CD4-positive, alpha-beta memory T cell (primary cell): ENCODE measurements at regions not wholly inside any gene's neighbourhood (a gene's known extent, or its start where the extent isn't known, plus 50 kb on each side); places are given as distances from the start of the nearest gene placed in this dataset.
A peak's percentile ranks its signal among the peaks of the same experiment; 100 is the strongest.

ENCODE experiments used
- CTCF ChIA-PET: fragments of 350-600 bp; sonication (Branson Sonifier 250); formaldehyde crosslinking; loops from one replicate; lab custom pipeline; 2021; ENCODE audit warnings: inconsistent platforms; ENCODE audit not compliant: partially characterized antibody; lab: Charles Lee
- POLR2A ChIA-PET: fragments of 350-600 bp; sonication (Branson Sonifier 250); formaldehyde crosslinking; loops from one replicate; lab custom pipeline; 2021; ENCODE audit not compliant: partially characterized antibody; lab: Charles Lee
- DNase-seq, 5 donors: peaks; one replicate each; pipeline versions ENCODE4 v3.0.0 to v3.0.0-alpha.2; 2020 to 2022; ENCODE audit warnings: mixed read lengths in 1 of 5
- H3K27ac ChIP-seq: one replicate; pipeline ENCODE4 v1.7.0; 2013; ENCODE audit warnings: low read depth, low read length
- H3K27me3 ChIP-seq: 2 replicates; pipeline ENCODE4 v1.7.0; 2013; ENCODE audit warnings: mild to moderate bottlenecking, low read length, moderate library complexity; ENCODE audit not compliant: insufficient read depth
- H3K36me3 ChIP-seq: 2 replicates; pipeline ENCODE4 v1.7.0; 2013; ENCODE audit warnings: mild to moderate bottlenecking, low read length, moderate library complexity; ENCODE audit not compliant: insufficient read depth
- H3K4me1 ChIP-seq: 2 replicates; pipeline ENCODE4 v1.7.0; 2013; ENCODE audit warnings: mild to moderate bottlenecking, low read length, moderate library complexity; ENCODE audit not compliant: insufficient read depth
- H3K4me3 ChIP-seq, 2 donors: one replicate each; pipeline ENCODE4 v1.7.0; 2013; ENCODE audit warnings: low read length in 2 of 2, mild to moderate bottlenecking in 1 of 2
- H3K9me3 ChIP-seq, 2 donors: one replicate each; pipeline ENCODE4 v1.7.0; 2013; ENCODE audit warnings: low read length in 2 of 2, control low read depth in 1 of 2; ENCODE audit not compliant: control insufficient read depth in 1 of 2
- H3K27ac Mint-ChIP-seq, 7 donors: one replicate each; pipeline ENCODE4 v1.8.0; 2020 to 2021; ENCODE audit warnings: mixed read lengths in 7 of 7, mild to moderate bottlenecking in 6 of 7, inconsistent platforms in 3 of 7, moderate library complexity in 3 of 7
- H3K27me3 Mint-ChIP-seq, 2 donors: one replicate each; pipeline ENCODE4 v1.8.0; 2020 to 2021; ENCODE audit warnings: mixed read lengths in 2 of 2
- H3K36me3 Mint-ChIP-seq, 2 donors: one replicate each; pipeline ENCODE4 v1.8.0; 2020 to 2021; ENCODE audit warnings: mixed read lengths in 2 of 2, inconsistent platforms in 1 of 2, mild to moderate bottlenecking in 1 of 2
- H3K4me1 Mint-ChIP-seq, 4 donors: one replicate each; pipeline ENCODE4 v1.8.0; 2020 to 2021; ENCODE audit warnings: mixed read lengths in 4 of 4, mild to moderate bottlenecking in 1 of 4
- H3K4me3 Mint-ChIP-seq, 8 donors: one replicate each; pipeline ENCODE4 v1.8.0; 2020 to 2021; ENCODE audit warnings: mixed read lengths in 8 of 8, mild to moderate bottlenecking in 7 of 8, moderate library complexity in 6 of 8, inconsistent platforms in 3 of 8
- H3K9me3 Mint-ChIP-seq, 8 donors: one replicate each; pipeline ENCODE4 v1.8.0; 2020 to 2021; ENCODE audit warnings: mixed read lengths in 8 of 8, mild to moderate bottlenecking in 5 of 8, inconsistent platforms in 3 of 8, moderate library complexity in 1 of 8
- intact Hi-C: fragments of 100-400 bp; cut with micrococcal nuclease; formaldehyde crosslinking; loops from one replicate; pipeline ENCODE4 v1.15.1; 2023

- ChIA-PET CTCF (interaction anchor here (1.0 kb wide), 1 partner anchor 197 kb away, joined by 3 read pairs; no protein-coding TSS in a partner anchor), POLR2A (no interaction called here)
- Histone ChIP-seq H3K9me3 (no peaks in the 10 kb centered on the region), H3K36me3 (no peaks in the 10 kb centered on the region), H3K4me3 (peak overlapping the region in 1 of 2 donors; percentile 49), H3K4me1 (peaks cover 6% of the 10 kb centered on the region), H3K27me3 (no peaks in the 10 kb centered on the region), H3K27ac (no peak overlapping the region)
- peaks cover 3 to 10% of the 10 kb centered on the region in 2 donors for H3K27me3 Mint-ChIP-seq
- peak overlapping the region; percentile 65 to 91 (median 77) for H3K4me3 Mint-ChIP-seq
- no peak for DNase-seq
- no peaks in the 10 kb centered on the region for H3K9me3 Mint-ChIP-seq
- H3K36me3 Mint-ChIP-seq: peaks cover 0 to 3% of the 10 kb centered on the region in 2 donors
- peak overlapping the region in 4 of 7 donors; percentile 15 to 71 (median 44) for H3K27ac Mint-ChIP-seq
- intact Hi-C loops: no loop called here
- peaks cover 2 to 24% (median 5%) of the 10 kb centered on the region in 4 donors for H3K4me1 Mint-ChIP-seq
These were observed 591.0 kb upstream of the ATP2B1 start for GRCh38 chr12:90299666-90300065.

GRCh38 chr12:90299121-90299520 is 590.5 kb upstream of the ATP2B1 start:
- H3K9me3 Mint-ChIP-seq: no peaks in the 10 kb centered on the region
- DNase-seq: peak in 1 of 5 donors; percentile 18
- Histone ChIP-seq H3K4me1 (peaks cover 6% of the 10 kb centered on the region), H3K4me3 (peak overlapping the region in 1 of 2 donors; percentile 49), H3K9me3 (no peaks in the 10 kb centered on the region), H3K36me3 (no peaks in the 10 kb centered on the region), H3K27me3 (no peaks in the 10 kb centered on the region), H3K27ac (no peak overlapping the region)
- intact Hi-C loops: no loop called here
- peak overlapping the region; percentile 1 to 76 (median 38) for H3K27ac Mint-ChIP-seq
- peaks cover 0 to 3% of the 10 kb centered on the region in 2 donors for H3K36me3 Mint-ChIP-seq
- peaks cover 3 to 10% of the 10 kb centered on the region in 2 donors for H3K27me3 Mint-ChIP-seq
- peak overlapping the region; percentile 65 to 91 (median 77) for H3K4me3 Mint-ChIP-seq
- peaks cover 2 to 24% (median 5%) of the 10 kb centered on the region in 4 donors for H3K4me1 Mint-ChIP-seq
- ChIA-PET CTCF (no interaction called here), POLR2A (no interaction called here)

- peaks cover 4 to 10% of the 10 kb centered on the region in 2 donors for H3K27me3 Mint-ChIP-seq
- no peak overlapping the region for H3K27ac ChIP-seq
- H3K27me3 ChIP-seq: no peaks in the 10 kb centered on the region
- H3K9me3 ChIP-seq: no peaks in the 10 kb centered on the region
- POLR2A ChIA-PET: no interaction called here
- H3K4me1 ChIP-seq: peaks cover 6% of the 10 kb centered on the region
- peak overlapping the region in 5 of 8 donors; percentile 11 to 91 (median 78) for H3K4me3 Mint-ChIP-seq
- CTCF ChIA-PET: no interaction called here
- H3K4me3 ChIP-seq: no peak overlapping the region
- DNase-seq: no peak
- no peaks in the 10 kb centered on the region for H3K9me3 Mint-ChIP-seq
- H3K36me3 ChIP-seq: no peaks in the 10 kb centered on the region
- intact Hi-C loops: no loop called here
- peaks cover 2 to 24% (median 5%) of the 10 kb centered on the region in 4 donors for H3K4me1 Mint-ChIP-seq
- peak overlapping the region in 2 of 7 donors; percentile 0 to 2 for H3K27ac Mint-ChIP-seq
- H3K36me3 Mint-ChIP-seq: peaks cover 0 to 3% of the 10 kb centered on the region in 2 donors
These were observed 589.8 kb upstream of the ATP2B1 start for GRCh38 chr12:90298289-90298948.

GRCh38 chr12:90295858-90296257 is 587.2 kb upstream of the ATP2B1 start:
- Histone ChIP-seq H3K4me1 (peaks cover 6% of the 10 kb centered on the region), H3K27me3 (no peaks in the 10 kb centered on the region), H3K9me3 (no peaks in the 10 kb centered on the region), H3K4me3 (no peak overlapping the region), H3K36me3 (no peaks in the 10 kb centered on the region), H3K27ac (no peak overlapping the region)
- ChIA-PET CTCF (no interaction called here), POLR2A (no interaction called here)
- H3K4me1 Mint-ChIP-seq: peaks cover 2 to 33% (median 13%) of the 10 kb centered on the region in 4 donors
- intact Hi-C loops: no loop called here
- H3K4me3 Mint-ChIP-seq: no peak overlapping the region
- peaks cover 2 to 14% of the 10 kb centered on the region in 2 donors for H3K27me3 Mint-ChIP-seq
- DNase-seq: no peak
- H3K27ac Mint-ChIP-seq: no peak overlapping the region
- H3K36me3 Mint-ChIP-seq: peaks cover 0 to 3% of the 10 kb centered on the region in 2 donors
- peaks cover 0 to 2% (median 0%) of the 10 kb centered on the region in 8 donors for H3K9me3 Mint-ChIP-seq

- Histone ChIP-seq H3K4me3 (no peak overlapping the region), H3K4me1 (no peaks in the 10 kb centered on the region), H3K27ac (no peak overlapping the region), H3K36me3 (no peaks in the 10 kb centered on the region), H3K9me3 (no peaks in the 10 kb centered on the region), H3K27me3 (no peaks in the 10 kb centered on the region)
- H3K27me3 Mint-ChIP-seq: peaks cover 3 to 8% of the 10 kb centered on the region in 2 donors
- DNase-seq: no peak
- intact Hi-C loops: no loop called here
- POLR2A ChIA-PET: no interaction called here
- peak overlapping the region in 1 of 8 donors; percentile 32 for H3K4me3 Mint-ChIP-seq
- H3K4me1 Mint-ChIP-seq: peaks cover 0 to 9% (median 7%) of the 10 kb centered on the region in 4 donors
- H3K27ac Mint-ChIP-seq: no peak overlapping the region
- CTCF ChIA-PET: no interaction called here
- peaks cover 5 to 25% (median 13%) of the 10 kb centered on the region in 8 donors for H3K9me3 Mint-ChIP-seq
- H3K36me3 Mint-ChIP-seq: no peaks in the 10 kb centered on the region
These were observed 583.5 kb upstream of the ATP2B1 start for GRCh38 chr12:90292183-90292582.

GRCh38 chr12:90290980-90291975 is 582.6 kb upstream of the ATP2B1 start:
- H3K9me3 Mint-ChIP-seq: peaks cover 5 to 25% (median 13%) of the 10 kb centered on the region in 8 donors
- no peak for DNase-seq
- Histone ChIP-seq H3K4me1 (no peaks in the 10 kb centered on the region), H3K27me3 (no peaks in the 10 kb centered on the region), H3K4me3 (no peak overlapping the region), H3K36me3 (no peaks in the 10 kb centered on the region), H3K9me3 (no peaks in the 10 kb centered on the region), H3K27ac (no peak overlapping the region)
- no peak overlapping the region for H3K4me3 Mint-ChIP-seq
- H3K27ac Mint-ChIP-seq: no peak overlapping the region
- ChIA-PET POLR2A (no interaction called here), CTCF (no interaction called here)
- peaks cover 0 to 9% (median 7%) of the 10 kb centered on the region in 4 donors for H3K4me1 Mint-ChIP-seq
- intact Hi-C loops: no loop called here
- no peaks in the 10 kb centered on the region for H3K36me3 Mint-ChIP-seq
- H3K27me3 Mint-ChIP-seq: peaks cover 3 to 8% of the 10 kb centered on the region in 2 donors

GRCh38 chr12:90287585-90287984 is 578.9 kb upstream of the ATP2B1 start:
- Histone ChIP-seq H3K27ac (no peak overlapping the region), H3K27me3 (no peaks in the 10 kb centered on the region), H3K4me3 (no peak overlapping the region), H3K36me3 (no peaks in the 10 kb centered on the region), H3K9me3 (no peaks in the 10 kb centered on the region), H3K4me1 (no peaks in the 10 kb centered on the region)
- CTCF ChIA-PET: no interaction called here
- intact Hi-C loops: no loop called here
- DNase-seq: no peak
- H3K27me3 Mint-ChIP-seq: peaks cover 2 to 5% of the 10 kb centered on the region in 2 donors
- H3K4me3 Mint-ChIP-seq: no peak overlapping the region
- no peaks in the 10 kb centered on the region for H3K36me3 Mint-ChIP-seq
- peaks cover 5 to 31% (median 15%) of the 10 kb centered on the region in 8 donors for H3K9me3 Mint-ChIP-seq
- H3K4me1 Mint-ChIP-seq: peaks cover 0 to 6% (median 5%) of the 10 kb centered on the region in 4 donors
- no peak overlapping the region for H3K27ac Mint-ChIP-seq
- POLR2A ChIA-PET: no interaction called here
